OCI-M1 (cell line): ENCODE measurements at regions not wholly inside any gene's neighbourhood (a gene's known extent, or its start where the extent isn't known, plus 50 kb on each side); places are given as distances from the start of the nearest gene placed in this dataset.
A peak's percentile ranks its signal among the peaks of the same experiment; 100 is the strongest.

ENCODE experiments used
- DNase-seq: peaks from one replicate; lab custom pipeline; 2025; lab: John Stamatoyannopoulos, UW

- no peak for DNase-seq
These were observed 75.7 kb upstream of the UBL3 start for GRCh38 chr13:29926098-29926476.

GRCh38 chr13:29925457-29926097 is 75.2 kb upstream of the UBL3 start:
- no peak for DNase-seq

- no peak for DNase-seq
These were observed 74.3 kb upstream of the UBL3 start for GRCh38 chr13:29924482-29925350.

GRCh38 chr13:29923554-29924481 is 73.4 kb upstream of the UBL3 start:
- peak; percentile 1 for DNase-seq

GRCh38 chr13:29922896-29923295 is 72.5 kb upstream of the UBL3 start:
- DNase-seq: no peak

- no peak for DNase-seq
These were observed 71.9 kb upstream of the UBL3 start for GRCh38 chr13:29922281-29922821.

GRCh38 chr13:29921542-29921941 is 71.1 kb upstream of the UBL3 start:
- no peak for DNase-seq

- DNase-seq: no peak
These were observed 69.7 kb upstream of the UBL3 start for GRCh38 chr13:29920025-29920643.

GRCh38 chr13:29918845-29919244 is 68.4 kb upstream of the UBL3 start:
- DNase-seq: no peak

- DNase-seq: no peak
These were observed 67.2 kb upstream of the UBL3 start for GRCh38 chr13:29917650-29918049.

- no peak for DNase-seq
These were observed 64.2 kb upstream of the UBL3 start for GRCh38 chr13:29914581-29914980.

- DNase-seq: no peak
These were observed 61.5 kb upstream of the UBL3 start for GRCh38 chr13:29911781-29912418.

GRCh38 chr13:29909975-29910674 is 59.7 kb upstream of the UBL3 start:
- no peak for DNase-seq

GRCh38 chr13:29909081-29909730 is 58.8 kb upstream of the UBL3 start:
- DNase-seq: no peak

- no peak for DNase-seq
These were observed 58.1 kb upstream of the UBL3 start for GRCh38 chr13:29908416-29909080.

GRCh38 chr13:29907670-29908069 is 57.3 kb upstream of the UBL3 start:
- DNase-seq: no peak

GRCh38 chr13:29906432-29907011 is 56.1 kb upstream of the UBL3 start:
- no peak for DNase-seq

- no peak for DNase-seq
These were observed 55.4 kb upstream of the UBL3 start for GRCh38 chr13:29905845-29906244.

- DNase-seq: no peak
These were observed 53.6 kb upstream of the UBL3 start for GRCh38 chr13:29903996-29904395.
